Vagina (tissue), 2 donors: ENCODE measurements at regions not wholly inside any gene's neighbourhood (a gene's known extent, or its start where the extent isn't known, plus 50 kb on each side); places are given as distances from the start of the nearest gene placed in this dataset.

Experiments
- CTCF ChIP-seq, 3 experiments: fragments of 450-650 bp in 2 of 3; fragments of 200-600 bp in 1 of 3; sonication (generic) in 1 of 3; IDR thresholded peaks; one replicate each; pipeline ENCODE4 v1.5.1; 2017 to 2019; ENCODE audit warnings: antibody characterized with exemption in 3 of 3, mild to moderate bottlenecking in 2 of 3, moderate library complexity in 2 of 3
- POLR2AphosphoS5 ChIP-seq, 2 donors: sonication (generic); formaldehyde crosslinking; IDR thresholded peaks; one replicate each; pipeline ENCODE4 v1.9.0; 2017; ENCODE audit warnings: antibody characterized with exemption in 2 of 2, mild to moderate bottlenecking in 2 of 2, low read depth in 1 of 2; ENCODE audit not compliant: insufficient read depth in 1 of 2

- no peak for TF ChIP-seq CTCF (IDR thresholded peaks at IDR 0.05)
- no peak for TF ChIP-seq POLR2AphosphoS5 (IDR thresholded peaks at IDR 0.05; ENCODE audit: insufficient read depth in 1 of 2, low read depth in 1 of 2)
Observed at GRCh38 chr1:76730027-76730426, 137.3 kb upstream of the ST6GALNAC5 start.
